Erythroblast (primary cell): ENCODE measurements at regions not wholly inside any gene's neighbourhood (a gene's known extent, or its start where the extent isn't known, plus 50 kb on each side); places are given as distances from the start of the nearest gene placed in this dataset.
A peak's percentile ranks its signal among the peaks of the same experiment; 100 is the strongest.

ENCODE experiments used
- DNase-seq, 2 experiments: peaks; one replicate each; lab custom pipeline; 2025; lab: John Stamatoyannopoulos, UW
- GATA1 ChIP-seq: IDR thresholded peaks from 2 replicates; pipeline ENCODE4 v1.6.1; 2011; ENCODE audit warnings: low read depth, mild to moderate bottlenecking, control low read depth, low read length, moderate library complexity
- POLR2A ChIP-seq: IDR thresholded peaks from 2 replicates; pipeline ENCODE4 v1.6.1; 2011; ENCODE audit warnings: mild to moderate bottlenecking, low read length

- no peak for DNase-seq
- TF ChIP-seq POLR2A (no peak), GATA1 (no peak)
These were observed 162.7 kb upstream of the ID2 start for GRCh38 chr2:8518979-8519668.

DNA sequence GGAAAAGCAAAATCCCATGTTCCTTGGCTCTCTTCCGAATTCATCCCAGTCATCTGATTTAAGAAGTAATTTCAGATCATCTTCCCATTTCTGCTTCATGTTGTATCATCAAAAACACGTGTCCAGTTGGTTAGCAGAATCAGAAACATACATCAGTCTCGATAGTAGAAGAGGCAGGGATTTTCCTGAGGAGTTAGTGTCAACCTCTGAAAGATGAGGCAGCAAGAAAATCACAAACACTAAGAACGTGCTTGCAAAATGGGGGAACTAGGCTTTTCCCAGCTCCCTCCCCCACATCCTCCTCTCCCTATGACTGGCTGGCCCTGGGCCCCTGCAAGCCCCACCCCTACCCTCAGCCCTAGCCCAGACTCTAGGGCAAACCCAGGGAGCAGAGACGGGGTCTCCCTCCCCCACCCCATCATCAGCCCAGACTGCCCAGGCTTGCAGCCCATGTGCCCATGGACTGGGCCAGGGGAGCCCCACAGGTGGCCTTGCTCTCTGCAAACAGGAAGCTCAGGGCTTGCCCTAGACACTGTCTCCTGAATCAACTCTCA, 161.0 kb upstream of the ID2 start:
- no peak for DNase-seq

DNA sequence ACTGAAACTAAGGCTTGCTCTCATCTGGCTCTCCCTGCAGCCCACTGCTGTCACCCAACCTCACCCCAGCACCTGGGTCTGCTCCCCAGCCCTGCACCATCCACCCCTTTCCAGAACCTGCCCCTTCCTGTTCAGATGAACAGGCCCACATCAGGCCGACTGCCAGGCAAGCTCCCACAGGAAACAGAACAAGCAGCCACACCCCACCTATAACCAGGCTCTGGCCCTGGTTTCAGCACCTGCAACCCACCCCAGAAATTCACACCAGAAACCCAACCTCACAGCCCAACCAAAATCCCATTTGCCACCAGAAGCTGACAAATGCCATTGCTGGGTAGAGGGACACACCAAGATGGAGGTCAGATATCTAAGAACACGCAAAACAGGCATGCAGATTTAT, 159.2 kb upstream of the ID2 start:
- no peak for TF ChIP-seq POLR2A
- no peak for TF ChIP-seq GATA1
- DNase-seq = no peak

More for the DNA sequence above, 161.0 kb upstream of the ID2 start:
- TF ChIP-seq GATA1 (no peak), POLR2A (no peak)

- DNase-seq = no peak
- no peak for TF ChIP-seq POLR2A
- no peak for TF ChIP-seq GATA1
These were observed 157.5 kb upstream of the ID2 start for GRCh38 chr2:8524388-8524787.

GRCh38 chr2:8524823-8525222, 157.0 kb upstream of the ID2 start:
- TF ChIP-seq GATA1 (no peak), POLR2A (no peak)
- no peak for DNase-seq

- no peak for TF ChIP-seq GATA1
- DNase-seq = no peak
These were observed 156.6 kb upstream of the ID2 start for GRCh38 chr2:8525236-8525581.

DNA sequence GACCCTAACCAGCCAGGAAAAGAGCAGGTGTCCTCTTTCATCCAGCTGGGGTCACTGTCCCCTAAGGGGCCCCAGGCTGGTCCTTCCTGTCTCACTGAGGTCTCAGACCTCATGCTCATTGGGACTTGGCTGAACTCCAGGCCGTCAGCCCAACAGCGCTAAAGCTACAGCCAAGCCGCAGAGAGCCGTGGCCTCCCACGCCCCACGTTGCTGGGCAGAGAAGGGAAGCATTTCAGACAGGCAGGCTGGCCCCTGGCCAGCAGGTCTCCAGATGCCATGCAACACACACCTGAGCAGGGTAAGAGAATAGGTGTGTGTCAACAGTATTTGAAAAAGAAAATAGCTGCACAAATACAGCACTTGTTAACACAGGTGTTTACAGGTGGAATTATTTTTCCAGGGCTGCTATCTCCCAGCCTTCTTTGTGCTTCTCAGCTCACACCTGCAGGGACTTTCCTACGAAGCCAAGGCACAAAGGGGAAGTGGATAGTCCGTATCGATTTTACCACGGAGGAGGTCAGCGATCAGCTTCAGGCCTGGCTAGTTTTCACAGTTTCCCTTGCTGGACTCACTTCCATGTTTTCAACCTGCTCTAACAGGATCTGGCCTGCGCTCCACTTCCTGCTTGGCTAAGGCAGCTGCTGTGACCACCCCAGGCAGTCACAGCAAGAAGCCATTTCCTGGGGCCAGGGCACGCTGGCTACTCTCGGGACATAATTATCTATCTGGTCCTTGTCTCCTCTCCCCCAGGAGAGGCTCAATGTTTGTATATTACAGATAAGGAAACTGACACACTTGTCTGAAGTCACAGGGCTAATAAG, 156.1 kb upstream of the ID2 start:
- TF ChIP-seq GATA1 (no peak), POLR2A (peak; percentile 61)
- DNase-seq = peak; percentile 96 to 97

- no peak for DNase-seq
- TF ChIP-seq GATA1 (no peak), POLR2A (peak; percentile 46)
These were observed 155.5 kb upstream of the ID2 start for GRCh38 chr2:8526403-8526696.

DNA sequence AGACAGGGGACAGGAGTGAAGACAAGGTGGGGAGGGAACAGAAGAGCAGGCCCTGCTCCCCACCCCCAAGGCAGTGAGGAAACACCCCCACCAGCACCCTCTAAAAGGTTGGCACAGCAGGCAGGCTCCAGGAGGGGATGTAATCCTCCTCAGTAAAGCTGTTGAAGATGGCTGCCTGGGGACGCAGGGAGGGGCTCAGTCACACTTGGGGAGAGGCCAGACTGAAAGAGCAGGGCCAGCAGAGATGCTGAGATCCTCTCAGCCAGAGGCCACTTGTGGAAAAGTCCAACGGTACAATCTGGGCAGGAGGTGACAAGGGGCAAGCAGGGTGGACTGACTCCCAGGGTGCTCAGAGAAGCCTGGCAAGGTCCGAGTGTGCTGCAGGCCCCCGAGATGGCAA, 154.8 kb upstream of the ID2 start:
- DNase-seq = peak; percentile 29 to 42
- TF ChIP-seq POLR2A (no peak), GATA1 (no peak)

DNA sequence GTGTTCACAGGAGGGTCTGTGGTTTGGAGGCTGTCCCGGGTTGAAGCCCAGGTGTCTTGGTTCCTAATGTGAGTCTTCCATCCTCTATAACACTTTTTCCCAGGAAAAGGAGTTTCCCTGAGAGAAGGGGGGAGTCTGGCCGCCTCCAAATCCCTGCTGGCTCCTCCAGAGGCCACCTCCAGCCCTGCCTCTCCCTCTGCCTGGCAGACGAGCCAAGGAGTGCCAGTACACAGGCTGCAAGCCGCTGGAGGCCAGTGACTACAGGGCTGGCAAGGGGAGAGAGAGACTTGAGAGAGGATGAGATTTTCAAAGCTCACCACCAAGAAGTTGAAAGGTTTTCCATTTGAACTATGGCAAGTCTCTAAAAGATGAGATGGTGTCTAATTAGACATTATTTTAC, 154.2 kb upstream of the ID2 start:
- DNase-seq = no peak
- TF ChIP-seq POLR2A (no peak), GATA1 (no peak)

DNA sequence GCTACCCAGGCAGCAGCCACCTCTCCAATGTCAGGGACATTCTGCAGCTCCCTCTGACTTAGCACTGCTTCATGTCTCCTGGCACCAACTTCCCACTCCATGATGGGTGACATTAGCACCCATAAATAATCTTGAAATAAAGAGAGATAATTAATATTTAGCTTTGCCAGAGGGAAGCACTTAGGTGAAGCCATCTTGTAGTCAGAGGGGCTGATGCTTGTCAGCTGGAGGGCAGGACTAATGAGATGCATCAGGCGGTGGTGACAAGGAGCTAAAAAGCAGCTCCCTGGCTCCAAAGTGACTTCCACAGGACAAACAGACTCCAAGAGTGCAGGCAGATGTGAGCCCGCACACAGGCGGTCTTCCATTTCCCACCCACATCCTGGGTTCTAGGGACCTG, 153.0 kb upstream of the ID2 start:
- TF ChIP-seq POLR2A = no peak
- no peak for DNase-seq

DNA sequence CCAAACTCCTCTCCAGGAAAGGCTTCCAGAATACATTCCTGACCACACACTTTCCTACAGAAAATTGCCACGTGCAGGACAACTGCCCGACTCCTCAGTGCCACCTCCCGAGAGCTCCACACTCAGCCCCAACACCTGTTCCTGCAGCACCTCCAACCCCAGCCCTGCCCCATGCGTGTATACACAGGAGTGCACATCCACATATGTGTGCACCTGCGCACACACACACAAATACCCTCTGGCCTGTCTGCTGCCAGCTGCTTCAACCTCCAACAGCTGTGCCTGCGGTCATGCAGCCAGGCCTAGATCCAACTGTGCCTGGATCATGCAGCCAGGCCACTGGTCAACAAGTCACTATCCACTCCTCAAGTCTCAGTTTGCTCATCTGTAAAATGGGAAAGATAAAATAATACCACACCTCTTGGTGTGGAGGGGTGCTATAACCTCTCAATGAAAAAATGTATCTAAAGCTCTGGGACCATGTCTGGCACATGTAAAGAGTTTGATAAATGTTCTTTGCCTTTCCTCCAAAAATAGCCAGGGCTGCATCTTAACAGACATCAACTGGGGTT, 152.1 kb upstream of the ID2 start:
- no peak for TF ChIP-seq GATA1
- TF ChIP-seq POLR2A = no peak
- no peak for DNase-seq

DNA sequence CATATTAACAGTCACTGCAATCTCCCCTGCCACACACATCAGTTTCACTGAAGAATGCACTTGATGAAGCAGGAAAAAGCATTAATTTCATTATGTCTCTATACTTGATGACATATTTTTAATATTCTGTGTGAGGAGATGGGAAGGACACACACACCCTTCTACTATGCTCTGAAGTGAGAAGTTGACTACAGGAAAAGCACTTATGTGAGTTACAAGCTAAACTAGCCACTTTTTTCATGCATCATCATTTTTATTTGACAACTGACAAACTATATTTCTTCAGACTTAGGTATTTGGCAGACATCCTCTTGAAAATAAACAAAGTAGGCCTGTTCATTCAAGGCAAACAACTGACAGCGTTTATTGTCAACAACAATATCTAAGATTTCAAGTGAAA, 150.4 kb upstream of the ID2 start:
- TF ChIP-seq GATA1 (no peak), POLR2A (no peak)
- peak; percentile 14 to 17 for DNase-seq

DNA sequence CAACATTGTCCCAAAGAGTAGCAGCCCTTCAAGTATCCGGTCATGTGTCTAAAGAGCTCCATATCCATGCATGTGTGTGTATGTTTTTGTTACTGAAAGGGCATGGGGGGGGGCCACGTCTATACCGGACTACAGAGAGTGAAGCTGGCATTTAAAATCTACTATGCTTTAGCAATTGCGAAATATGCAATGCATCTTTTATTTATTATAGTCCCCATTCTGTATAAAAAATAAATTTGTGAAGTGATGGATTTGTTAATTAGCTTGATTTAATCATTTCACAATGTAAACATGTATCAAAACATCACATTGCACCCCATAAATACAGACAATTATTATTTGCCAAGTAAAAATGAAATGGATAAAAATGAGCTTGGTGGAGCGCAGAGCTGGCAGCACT, 149.4 kb upstream of the ID2 start:
- DNase-seq = no peak
- TF ChIP-seq GATA1 = no peak
- no peak for TF ChIP-seq POLR2A
